GM18907 (cell line): ENCODE measurements at regions not wholly inside any gene's neighbourhood (a gene's known extent, or its start where the extent isn't known, plus 50 kb on each side); places are given as distances from the start of the nearest gene placed in this dataset.
A peak's percentile ranks its signal among the peaks of the same experiment; 100 is the strongest.
"Not testable (repeated sequence)": the region's sequence is repeated elsewhere in the genome, so short reads cannot be mapped to it uniquely, and the experiment has no call there.

Experiments used
- ATAC-seq: cut with Tn5 transposase; IDR thresholded peaks from one replicate; pipeline ENCODE4 v1.9.1; 2021; ENCODE audit warnings: mild to moderate bottlenecking, moderate library complexity; ENCODE audit not compliant: unreplicated experiment

DNA sequence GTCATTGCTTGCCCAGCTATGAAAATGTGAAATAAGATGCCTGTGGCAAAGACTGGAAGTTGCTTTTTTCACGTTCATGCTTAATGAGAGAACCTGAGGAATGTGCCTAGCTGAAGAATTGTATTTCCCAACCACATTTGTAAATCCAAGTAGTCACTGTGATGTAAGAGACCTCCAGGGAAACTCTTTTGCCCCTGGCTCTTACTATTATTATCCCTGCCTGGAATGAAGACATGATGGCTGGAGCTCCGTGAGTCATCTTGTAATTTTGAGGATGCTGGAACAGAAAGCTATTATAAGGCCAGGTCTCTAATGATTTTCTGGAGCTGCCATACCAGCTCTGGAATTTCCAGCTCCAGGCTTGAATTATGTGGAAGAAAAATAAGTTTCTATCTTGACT, 894.3 kb downstream of the DIAPH3 start:
- ATAC-seq = no peak

DNA sequence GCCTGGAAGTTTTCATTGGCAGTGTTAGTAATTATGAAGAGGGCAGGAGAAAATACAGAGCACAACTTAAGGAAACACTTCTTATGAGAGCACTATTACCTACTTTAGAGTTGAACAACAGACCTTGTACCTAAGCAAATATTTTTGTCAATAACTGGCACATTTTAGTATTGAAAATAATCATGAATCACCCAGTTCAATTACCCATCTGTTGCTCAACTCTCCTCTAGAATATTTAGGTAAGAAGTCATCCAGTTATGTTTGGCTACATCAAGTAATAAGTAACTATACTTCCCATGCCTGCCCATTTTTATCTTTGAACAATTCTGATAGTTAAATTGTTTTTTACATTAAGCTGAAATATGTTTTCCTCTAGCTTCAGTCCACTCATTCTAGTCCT, 893.4 kb downstream of the DIAPH3 start:
- no peak for ATAC-seq

GRCh38 chr13:59274958-59275727, 888.6 kb downstream of the DIAPH3 start:
- no peak for ATAC-seq

GRCh38 chr13:59276436-59276835, 887.3 kb downstream of the DIAPH3 start:
- no peak for ATAC-seq

DNA sequence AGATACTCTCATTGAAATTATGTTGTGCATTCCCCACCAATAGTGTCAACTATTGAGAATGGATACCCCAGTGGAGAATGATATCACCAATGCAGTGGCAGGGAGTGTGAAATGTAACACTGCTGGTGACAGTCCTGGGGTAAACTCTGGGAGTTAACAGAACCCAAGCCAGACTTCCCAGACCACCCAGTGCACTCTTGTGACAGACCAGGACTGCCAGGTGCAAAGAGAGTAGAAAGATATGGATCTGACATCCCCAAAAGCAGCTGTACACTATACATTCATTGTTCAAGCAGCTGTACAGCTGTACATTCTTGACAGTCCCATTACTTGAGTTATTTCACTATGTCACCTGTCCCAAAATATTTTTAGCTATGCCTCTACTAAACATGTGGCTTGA, 886.6 kb downstream of the DIAPH3 start:
- ATAC-seq = no peak

DNA sequence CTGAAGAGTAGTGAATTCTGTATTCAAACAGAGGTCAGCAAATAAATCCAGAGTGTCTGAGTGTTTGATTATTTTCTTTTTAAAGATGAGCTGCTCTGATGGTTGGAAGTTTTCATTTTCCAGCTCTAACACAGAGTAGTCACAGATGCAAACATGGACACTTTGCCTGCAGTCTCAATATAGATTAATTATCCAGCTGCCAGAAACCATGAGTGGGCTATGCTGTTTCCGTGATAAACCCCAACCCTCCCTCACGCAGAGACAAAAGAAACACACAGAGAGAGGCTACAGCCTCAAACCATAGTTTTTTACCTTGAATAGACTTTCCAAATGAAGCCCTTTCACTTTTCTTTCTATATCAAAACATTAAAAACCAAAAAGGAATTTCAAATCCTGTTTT, 884.7 kb downstream of the DIAPH3 start:
- no peak for ATAC-seq

DNA sequence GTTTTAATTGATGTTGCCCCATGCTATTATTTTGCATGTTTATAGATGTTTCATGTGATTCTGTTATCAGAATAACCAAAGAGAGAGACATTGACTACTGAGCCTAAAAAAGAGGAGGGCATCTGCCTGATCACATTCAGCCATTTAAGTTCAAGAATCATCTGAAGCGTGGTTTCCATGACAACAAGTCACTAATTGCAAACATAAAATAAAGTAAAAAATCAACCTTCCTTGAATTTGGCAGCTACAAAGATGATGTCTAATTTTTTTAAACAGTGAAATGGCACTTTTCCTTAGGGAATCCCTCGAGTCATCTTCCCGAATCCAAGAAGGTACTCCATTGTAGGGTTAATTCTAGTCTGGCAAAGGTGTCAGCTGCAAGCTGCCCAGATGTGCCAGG, 884.2 kb downstream of the DIAPH3 start:
- no peak for ATAC-seq

DNA sequence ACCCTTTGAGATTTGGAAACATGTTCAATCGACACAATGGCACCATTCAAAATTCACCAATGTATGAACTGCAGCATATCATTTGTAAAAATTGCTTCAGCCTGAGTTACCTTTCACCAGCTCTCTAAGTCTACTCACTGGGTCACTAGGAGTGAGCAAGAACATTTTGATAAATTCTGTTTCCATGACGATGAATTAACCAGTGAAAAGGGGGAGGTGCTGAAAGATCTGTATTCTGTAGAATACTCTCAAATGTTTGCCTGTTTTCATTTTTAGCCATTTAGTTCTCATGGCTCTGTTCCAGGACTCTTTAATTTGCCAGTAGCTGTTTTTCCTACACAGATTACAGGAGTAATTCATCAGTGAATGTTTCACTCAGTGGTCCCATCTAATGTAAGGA, 883.4 kb downstream of the DIAPH3 start:
- no peak for ATAC-seq

GRCh38 chr13:59281453-59281852, 882.3 kb downstream of the DIAPH3 start:
- ATAC-seq = no peak

DNA sequence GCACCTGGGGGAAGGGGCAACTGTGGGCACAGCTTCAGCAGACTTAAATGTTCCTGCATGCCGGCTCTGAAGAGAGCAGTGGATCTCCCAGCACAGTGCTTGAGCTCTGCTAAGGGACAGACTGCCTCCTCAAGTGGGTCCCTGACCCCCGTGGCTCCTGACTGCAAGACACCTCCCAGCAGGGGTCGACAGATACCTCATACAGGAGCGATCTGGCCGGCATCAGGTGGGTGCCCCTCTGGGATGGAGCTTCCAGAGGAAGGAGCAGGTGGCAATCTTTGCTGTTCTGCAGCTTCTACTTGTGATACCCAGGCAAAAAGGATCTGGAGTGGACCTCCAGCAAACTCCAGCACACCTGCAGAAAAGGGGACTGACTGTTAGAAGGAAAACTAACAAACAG, 871.5 kb downstream of the DIAPH3 start:
- not testable (repeated sequence) for ATAC-seq

DNA sequence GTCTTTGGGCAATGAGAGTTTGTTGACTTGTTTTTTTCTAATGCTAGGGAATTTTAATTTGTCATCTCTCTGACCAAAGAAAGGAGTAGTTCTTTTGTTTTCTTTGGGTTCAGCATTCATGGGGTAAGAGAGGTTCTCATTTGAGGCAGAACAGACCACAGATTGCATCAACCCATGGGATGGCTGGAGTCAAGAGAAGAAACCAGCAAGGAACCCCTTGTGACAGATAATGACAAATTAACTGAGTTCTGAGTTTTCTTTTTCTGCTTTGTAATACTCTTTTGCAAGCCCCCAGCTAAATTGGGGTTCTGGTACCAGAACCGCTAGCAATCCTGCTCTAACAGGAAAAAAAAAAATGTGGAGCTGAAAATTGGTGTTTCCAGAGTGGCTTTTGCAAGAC, 864.1 kb downstream of the DIAPH3 start:
- ATAC-seq = no peak

DNA sequence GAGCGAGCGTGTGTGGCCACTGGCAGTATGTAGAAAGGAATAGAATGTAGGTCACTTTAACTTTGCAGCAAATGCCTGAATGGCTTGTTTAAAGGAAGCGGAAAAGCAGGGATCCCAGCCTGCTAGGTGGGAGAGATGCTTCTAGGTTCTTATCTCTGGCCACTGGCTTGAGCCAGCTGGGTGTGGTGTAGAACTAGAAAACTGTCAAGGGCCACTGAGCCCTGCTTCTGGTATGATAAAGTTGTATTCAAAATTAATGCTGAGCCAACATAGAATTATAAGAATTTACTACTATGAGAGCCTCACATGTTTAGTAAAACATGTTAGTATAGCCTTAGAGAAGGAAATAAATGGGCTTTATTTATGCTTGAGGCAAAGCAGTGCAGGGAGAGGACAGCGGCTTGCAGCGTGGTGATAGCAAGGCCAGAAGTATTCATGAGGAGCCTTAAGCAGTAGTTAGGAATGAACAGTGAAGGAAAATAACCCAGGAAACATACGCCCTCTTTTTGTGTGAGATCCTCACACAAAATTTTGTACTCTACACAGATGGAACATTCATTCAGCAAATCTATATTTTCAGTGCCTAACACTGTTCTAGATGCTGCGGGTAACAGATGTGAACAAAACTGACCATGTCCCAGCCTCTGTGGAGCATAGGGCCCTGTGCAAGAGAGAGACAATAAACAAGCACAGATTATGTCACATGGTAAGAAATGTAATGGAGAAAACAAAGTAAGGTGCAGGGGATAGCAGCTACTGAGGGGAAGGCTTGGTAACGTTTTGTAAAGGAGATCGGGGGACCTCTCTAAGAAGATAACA, 863.2 kb downstream of the DIAPH3 start:
- no peak for ATAC-seq

DNA sequence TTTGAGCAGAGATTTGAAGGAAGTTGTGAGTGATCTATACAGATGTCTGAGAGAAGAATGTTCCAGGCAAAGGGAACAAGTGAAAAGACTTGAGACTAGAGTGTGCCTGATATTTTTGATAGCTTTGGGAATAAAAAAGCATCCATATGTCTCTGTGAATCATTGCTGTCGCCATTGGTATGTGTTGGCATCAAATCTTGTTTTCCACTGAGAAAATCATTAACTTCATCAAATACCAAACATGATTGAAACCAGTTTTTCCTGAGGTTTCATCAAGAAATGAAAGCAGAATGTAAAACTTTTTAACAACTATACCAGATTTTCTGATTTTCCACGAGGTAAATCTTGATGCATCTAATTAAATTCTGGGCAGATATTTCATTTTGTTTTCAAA, 862.6 kb downstream of the DIAPH3 start:
- no peak for ATAC-seq

- ATAC-seq = no peak
Measured at GRCh38 chr13:59303433-59303832, 860.3 kb downstream of the DIAPH3 start.

DNA sequence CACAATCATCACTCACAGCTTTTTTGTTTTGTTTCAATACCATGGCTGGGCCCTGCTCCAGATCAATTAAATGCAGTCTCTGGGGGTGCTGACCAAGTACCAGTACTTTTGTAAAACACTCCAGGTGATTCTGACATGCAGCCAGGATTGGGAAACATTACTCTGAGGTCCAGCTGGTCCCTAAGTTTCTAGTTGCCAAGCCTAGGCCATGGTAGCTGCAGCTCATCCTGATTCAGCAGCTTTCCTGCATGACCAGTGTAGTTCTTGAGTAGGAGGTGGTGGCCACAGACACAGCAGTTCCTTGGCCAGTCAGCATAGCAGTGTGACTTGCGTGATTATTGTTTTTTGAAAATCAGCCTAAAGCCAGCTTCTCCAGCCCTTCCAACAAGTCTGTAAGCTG, 859.1 kb downstream of the DIAPH3 start:
- no peak for ATAC-seq

DNA sequence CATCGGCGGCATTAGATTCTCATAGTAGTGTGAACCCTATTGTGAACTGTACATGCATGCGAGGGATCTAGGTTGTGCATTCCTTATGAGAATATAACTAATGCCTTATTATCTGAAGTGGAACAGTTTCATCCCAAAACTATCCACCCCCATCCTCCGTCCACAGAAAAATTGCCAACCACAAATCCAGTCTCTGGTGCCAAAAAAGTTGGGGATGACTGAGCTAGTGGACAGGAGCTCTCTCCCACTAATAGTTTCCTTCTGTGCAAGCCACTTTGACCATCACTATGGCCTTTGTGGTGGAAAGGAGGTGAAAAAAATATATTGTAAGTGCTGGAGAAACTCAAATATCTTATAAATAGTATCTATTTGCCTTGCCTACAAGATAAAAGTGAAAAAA, 857.8 kb downstream of the DIAPH3 start:
- ATAC-seq = no peak

- ATAC-seq = no peak
Measured at GRCh38 chr13:59312776-59313175, 851.0 kb downstream of the DIAPH3 start.

DNA sequence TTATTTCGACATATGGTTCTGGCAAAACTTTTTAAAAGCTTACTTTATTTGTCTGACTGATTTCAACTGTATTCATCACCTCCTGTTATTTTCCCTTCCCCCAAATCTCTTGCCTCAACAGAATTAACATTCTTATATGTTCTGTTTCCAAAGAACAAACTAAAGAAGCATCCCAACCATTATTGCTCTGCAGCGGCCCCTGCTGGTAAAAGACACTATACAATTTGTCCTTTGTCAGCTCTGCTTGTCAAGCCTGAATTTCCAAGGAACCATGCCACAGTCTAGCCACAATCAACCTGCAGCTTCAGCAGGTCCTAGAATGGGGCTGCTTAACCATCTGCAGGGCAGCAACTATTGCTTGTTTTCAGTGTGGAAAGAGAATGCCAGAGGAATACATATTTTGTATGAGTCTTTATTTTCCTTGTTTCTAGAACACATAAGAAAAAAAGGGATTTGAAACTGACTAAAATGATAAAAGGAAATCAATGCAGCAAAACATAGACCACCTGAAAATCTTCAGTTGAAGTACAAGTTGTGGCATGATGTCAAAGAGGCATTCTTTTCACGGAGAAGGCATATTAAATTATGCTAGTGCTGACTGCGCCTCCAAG, 845.3 kb downstream of the DIAPH3 start:
- ATAC-seq = peak; percentile 82

DNA sequence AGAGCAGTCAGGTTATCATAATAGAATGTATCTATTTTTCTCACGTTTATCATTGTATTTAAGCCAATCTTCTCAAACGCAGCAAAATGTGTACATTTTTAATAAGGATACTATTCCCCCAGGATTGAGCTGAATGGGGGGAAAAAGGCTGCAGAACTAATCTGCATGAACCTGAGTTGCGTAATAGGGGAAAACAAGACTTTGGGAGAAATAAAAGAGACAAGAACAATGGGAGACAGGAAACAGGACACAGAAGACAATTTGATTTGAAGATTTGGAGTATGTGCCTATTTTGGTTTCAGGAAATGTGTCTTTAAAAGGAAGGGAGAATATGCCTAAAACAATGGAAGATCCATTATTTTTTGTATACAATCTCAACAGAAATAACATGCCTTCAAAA, 844.5 kb downstream of the DIAPH3 start:
- no peak for ATAC-seq

- ATAC-seq = no peak
Measured at GRCh38 chr13:59320021-59320420, 843.7 kb downstream of the DIAPH3 start.

- ATAC-seq = not testable (repeated sequence)
Measured at GRCh38 chr13:59324401-59324800, 839.3 kb downstream of the DIAPH3 start.

DNA sequence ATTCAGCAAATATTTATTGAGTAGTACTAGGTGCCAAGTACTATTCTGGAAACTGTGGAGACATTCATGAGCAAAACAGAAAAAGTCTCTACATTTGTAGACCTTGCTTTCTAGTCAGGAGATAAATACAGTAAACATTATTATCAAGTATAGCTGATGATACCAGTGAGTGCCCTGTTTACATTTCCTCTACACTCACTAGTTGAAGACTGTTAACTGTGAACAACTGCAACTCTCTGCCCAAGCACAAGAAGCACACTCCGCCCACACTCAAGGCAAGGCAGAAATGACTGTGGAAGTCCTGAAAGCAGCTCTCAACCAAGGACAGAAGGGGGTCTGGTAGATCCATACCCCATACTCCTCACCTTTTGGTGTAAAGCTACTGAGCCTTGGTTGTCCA, 837.0 kb downstream of the DIAPH3 start:
- ATAC-seq = no peak
